Astrocyte of the spinal cord (primary cell): ENCODE measurements at regions not wholly inside any gene's neighbourhood (a gene's known extent, or its start where the extent isn't known, plus 50 kb on each side); places are given as distances from the start of the nearest gene placed in this dataset.

Experiments
- DNase-seq: peaks from one replicate; pipeline ENCODE4 v3.0.0; 2011; ENCODE audit warnings: low read depth, low spot score
- H3K4me3 ChIP-seq: 2 replicates; pipeline ENCODE4 v1.5.1; 2011; ENCODE audit warnings: low read depth, mild to moderate bottlenecking, low read length, moderate library complexity
- CTCF ChIP-seq: IDR thresholded peaks from 2 replicates; pipeline ENCODE4 v1.5.1; 2012; ENCODE audit warnings: low read depth, mild to moderate bottlenecking, low read length, inconsistent platforms
- in situ Hi-C: cut with HindIII; loops from 2 replicates; pipeline ENCODE4 v1.10.0; 2017; ENCODE audit warnings: low sequenced_read_pairs

- DNase-seq: no peak
- in situ Hi-C loops: no loop called here
- H3K4me3 ChIP-seq: no peak overlapping the region
- no peak for TF ChIP-seq CTCF
Measured at GRCh38 chr22:48258064-48258701, 1495.7 kb downstream of the TBC1D22A start.

- in situ Hi-C loops: no loop called here
- no peak overlapping the region for H3K4me3 ChIP-seq
- DNase-seq: no peak
- no peak for TF ChIP-seq CTCF
Measured at GRCh38 chr22:48257685-48258055, 1495.2 kb downstream of the TBC1D22A start.

- no peak overlapping the region for H3K4me3 ChIP-seq
- TF ChIP-seq CTCF: no peak
- in situ Hi-C loops: no loop called here
- DNase-seq: no peak
Measured at GRCh38 chr22:48256776-48257684, 1494.6 kb downstream of the TBC1D22A start.

- in situ Hi-C loops: no loop called here
- TF ChIP-seq CTCF: no peak
- DNase-seq: no peak
- no peak overlapping the region for H3K4me3 ChIP-seq
Measured at GRCh38 chr22:48256041-48256739, 1493.7 kb downstream of the TBC1D22A start.

GRCh38 chr22:48254311-48254873 lies 1491.9 kb downstream of the TBC1D22A start:
- no peak for TF ChIP-seq CTCF
- no peak overlapping the region for H3K4me3 ChIP-seq
- in situ Hi-C loops: no loop called here
- DNase-seq: no peak

GRCh38 chr22:48253573-48253972 lies 1491.1 kb downstream of the TBC1D22A start:
- TF ChIP-seq CTCF: no peak
- DNase-seq: no peak
- no peak overlapping the region for H3K4me3 ChIP-seq
- in situ Hi-C loops: no loop called here
